GM08714 (cell line): ENCODE measurements at regions not wholly inside any gene's neighbourhood (a gene's known extent, or its start where the extent isn't known, plus 50 kb on each side); places are given as distances from the start of the nearest gene placed in this dataset.
"Not testable (repeated sequence)": the region's sequence is repeated elsewhere in the genome, so short reads cannot be mapped to it uniquely, and the experiment has no call there.

Experiments
- H3K4me3 ChIP-seq: fragments of 200-500 bp; sonication (Bioruptor generic); 2 replicates; pipeline ENCODE4 v1.5.1; 2014; ENCODE audit warnings: mild to moderate bottlenecking, low read length, inconsistent platforms
- ZNF274 ChIP-seq: IDR thresholded peaks from 2 replicates; pipeline ENCODE4 v1.6.1; 2012; ENCODE audit warnings: mild to moderate bottlenecking, low read depth, low read length

DNA sequence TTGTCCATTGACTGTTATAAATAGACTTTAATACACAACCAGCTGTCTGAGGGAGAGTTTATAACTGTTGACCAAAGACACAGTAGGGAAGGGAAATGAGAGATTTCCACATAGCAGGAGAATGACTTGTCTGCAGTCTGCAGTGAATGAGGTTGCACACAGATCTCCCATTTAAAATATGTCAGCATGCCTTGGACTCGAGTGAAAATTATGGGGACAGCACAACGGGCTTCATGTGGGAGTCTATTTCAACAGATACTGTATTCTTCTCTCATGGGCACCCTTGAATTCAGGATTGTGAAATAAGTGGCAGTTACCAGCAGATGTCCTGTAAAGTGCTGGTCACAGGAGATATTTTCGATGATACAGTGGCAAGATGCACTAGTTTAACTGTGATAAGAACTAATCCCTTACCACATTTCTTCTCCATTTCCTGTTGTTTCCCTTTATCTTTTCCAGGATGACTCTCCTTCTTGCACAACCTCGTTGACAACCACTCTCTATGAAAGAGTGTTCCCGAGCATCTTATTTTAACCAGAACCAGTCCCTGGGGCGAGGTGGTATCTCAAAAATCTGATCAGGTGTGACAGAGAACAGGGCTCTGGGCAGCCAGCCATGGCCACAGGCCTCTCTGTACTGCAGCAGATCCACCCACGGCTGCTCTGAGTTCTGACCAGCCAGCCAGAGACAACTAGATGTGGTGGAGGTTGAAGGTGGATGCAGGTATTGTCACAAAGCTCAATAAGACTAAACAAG is 51.5 kb upstream of the MAP3K1 start:
- TF ChIP-seq ZNF274: no peak
- no peak overlapping the region for H3K4me3 ChIP-seq

DNA sequence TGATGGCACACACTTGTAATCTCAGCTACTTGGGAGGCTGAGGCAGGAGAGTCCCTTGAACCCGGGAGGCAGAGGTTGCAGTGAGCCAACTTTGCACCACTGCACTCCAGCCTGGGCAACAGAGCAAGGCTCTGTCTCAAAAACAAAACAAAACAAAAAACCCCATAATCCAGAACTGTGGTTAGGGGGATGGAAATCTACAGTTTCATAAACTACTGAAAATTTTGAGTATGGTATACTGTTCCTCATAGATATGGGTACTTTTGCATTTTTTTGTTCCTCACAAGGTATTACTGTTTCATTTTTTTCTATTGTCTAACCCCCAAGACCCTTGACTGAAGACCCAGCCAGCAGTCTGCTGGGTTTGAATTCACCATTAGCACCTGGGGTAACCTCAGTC is 52.2 kb upstream of the MAP3K1 start:
- TF ChIP-seq ZNF274: no peak

DNA sequence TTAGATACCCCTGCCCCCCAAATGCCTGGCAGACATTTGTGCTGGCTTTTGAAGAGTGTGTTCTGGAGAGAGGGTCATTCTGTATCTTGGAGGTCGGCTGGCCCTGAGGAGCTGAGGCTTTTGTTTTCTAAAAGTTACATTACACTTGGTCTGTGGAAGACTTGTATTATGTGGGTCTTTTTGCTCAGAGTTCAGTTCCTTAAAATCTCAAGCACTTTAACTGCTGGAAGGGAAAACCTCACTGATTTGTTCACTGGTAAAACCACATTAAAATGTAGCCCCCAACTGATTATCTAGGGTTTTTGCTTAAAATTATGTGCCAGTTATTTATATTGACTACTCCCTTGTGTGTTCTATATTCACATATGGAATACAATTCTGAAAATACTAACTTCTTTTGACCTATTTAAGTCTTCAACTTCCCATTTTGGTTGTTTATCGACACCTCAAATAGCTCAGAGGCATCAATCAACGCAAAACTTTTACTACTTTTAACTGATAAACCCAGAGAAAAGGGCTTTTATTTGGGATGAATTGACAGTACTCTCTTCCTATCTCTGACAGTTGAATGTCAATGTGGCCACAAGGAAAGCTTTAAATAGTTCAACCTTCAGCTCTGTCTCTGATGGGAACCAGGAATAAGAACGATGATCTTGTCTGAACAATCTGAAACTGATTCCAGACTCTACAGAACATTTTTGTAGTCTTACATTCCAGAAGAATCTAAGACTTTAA is 54.0 kb upstream of the MAP3K1 start:
- no peak for TF ChIP-seq ZNF274
- no peak overlapping the region for H3K4me3 ChIP-seq

More for the DNA sequence above, 52.2 kb upstream of the MAP3K1 start:
- H3K4me3 ChIP-seq: no peak overlapping the region

DNA sequence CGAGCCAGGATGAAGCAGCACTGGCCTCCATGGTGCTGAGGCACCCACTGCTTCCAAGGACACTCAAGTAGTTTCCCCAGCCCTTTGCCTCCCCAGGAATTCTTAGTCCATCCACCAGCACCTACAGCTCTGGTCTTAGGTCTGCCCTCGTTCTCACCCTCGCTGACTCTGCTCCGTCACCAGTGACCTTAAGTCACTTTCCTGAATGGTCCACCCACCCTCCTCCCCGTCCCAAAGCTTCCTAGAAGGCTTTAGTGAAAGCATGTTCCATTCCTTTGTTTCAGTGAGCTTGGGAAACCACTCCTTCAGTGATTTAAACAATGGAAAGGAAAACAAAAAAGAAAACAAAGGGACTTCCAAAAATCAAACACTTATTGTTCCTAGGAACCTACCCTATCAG is 54.6 kb upstream of the MAP3K1 start:
- H3K4me3 ChIP-seq: no peak overlapping the region
- no peak for TF ChIP-seq ZNF274

DNA sequence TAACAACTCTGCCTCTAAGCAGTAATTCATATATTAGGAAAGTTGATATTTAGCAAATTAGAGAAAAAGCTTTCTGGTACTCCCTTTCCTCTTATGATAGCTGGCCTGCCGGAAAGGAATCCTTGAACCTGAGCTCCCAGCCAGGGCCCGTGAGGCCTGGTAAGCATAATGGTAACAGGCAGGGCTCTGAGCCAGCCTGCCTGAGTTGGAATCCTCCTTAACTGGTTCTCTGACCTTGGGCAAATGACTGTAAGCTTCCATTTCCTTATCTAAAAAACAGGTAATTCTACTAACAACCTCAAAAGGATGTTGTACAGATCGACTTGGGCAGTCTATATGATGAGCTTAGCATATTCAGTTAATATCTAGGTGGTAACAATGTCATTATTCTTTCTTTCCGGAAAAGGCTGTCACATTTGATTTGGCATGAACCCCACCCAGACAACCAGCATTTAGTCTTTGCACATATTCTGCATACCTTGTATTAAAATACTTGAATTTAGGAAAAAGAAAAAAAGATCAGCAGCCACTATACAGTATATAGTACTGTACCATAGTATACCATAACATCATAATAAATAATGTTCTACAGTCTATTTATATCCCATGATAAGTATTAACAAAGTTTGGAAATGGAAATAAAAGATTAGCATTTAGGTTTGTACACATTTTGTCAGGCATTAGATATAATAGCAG is 55.7 kb upstream of the MAP3K1 start:
- no peak for TF ChIP-seq ZNF274
- no peak overlapping the region for H3K4me3 ChIP-seq

DNA sequence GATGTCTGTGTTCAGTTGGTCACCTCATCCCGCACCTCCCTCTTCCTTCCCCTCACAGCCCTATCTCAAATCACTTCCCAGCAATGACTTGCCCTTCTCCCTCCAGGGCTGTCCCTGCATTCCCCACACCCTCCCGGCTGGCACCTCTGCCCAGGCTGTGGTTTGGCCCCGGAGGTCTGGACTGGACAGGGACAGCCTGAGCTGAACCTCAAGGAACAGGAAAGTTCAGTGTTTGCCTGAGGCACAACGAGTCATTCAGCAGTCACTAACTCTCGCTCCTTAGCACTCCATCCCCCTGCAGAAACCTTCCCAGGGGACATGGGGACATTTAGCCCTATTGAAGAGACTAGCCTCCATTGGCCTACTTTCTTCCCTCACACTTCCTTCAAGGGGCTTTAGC is 58.3 kb upstream of the MAP3K1 start:
- TF ChIP-seq ZNF274: no peak
- no peak overlapping the region for H3K4me3 ChIP-seq

DNA sequence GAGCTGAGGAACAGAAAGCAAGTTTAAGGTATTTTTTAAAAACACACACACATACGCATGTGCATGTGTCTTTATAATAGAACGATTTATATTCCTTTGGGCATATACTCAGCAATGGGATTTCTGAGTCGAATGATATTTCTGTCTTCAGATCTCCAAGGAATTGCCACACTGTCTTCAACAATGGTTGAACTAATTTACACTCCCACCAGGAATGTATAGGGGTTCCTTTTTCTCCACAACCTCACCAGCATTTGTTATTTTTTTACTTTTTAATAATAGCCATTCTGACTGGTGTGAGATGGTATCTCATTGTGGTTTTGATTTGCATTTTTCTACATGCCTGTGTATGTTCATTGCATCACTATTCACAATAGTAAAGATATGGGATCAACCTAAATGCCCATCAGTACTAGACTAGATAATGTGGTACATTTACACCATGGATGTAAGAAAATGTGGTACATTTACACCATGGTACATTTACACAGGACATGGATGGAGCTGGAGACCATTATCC is 60.3 kb upstream of the MAP3K1 start:
- TF ChIP-seq ZNF274: no peak
- H3K4me3 ChIP-seq: no peak overlapping the region

DNA sequence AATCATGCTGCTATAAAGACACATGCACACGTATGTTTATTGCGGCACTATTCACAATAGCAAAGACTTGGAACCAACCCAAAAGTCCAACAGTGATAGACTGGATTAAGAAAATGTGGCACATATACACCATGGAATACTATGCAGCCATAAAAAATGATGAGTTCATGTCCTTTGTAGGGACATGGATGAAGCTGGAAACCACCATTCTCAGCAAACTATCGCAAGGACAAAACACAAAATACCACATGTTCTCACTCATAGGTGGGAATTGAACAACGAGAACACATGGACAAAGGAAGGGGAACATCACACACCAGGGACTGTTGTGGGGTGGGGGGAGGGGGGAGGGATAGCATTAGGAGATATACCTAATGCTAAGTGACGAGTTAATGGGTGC is 61.8 kb upstream of the MAP3K1 start:
- H3K4me3 ChIP-seq: not testable (repeated sequence)

DNA sequence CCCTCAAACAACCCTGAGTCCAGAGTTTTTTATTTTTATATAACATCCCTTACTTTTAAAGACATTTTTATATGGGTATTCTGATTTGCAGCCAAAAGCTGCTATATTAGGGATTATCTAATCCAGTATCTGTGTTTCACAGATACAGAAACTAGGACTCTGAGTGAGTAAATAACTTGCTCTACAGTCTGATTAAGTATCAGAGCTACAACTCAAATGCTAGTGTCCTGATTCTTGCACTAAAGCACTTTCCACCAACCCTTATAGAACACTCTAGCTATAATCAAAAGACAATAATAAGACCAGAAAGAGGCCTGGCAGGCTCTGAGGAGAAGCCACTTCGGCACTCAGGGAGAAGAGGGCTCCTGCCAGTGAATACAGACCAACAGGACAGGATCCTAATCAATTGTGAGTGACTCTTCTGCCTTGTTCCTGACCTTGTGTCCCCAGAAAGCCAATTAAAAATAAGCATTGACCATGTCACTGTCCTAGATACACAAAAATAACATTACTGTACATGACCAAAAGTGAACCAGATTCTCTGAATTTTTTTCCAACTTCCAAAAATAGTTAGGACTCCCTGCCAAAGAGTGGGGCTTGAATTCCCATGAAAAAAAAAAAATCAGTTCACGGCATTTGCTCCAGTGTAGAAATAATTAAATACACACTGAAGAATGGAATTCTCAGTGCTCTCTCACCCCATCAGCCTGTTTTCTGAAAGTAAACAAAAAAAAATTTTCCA is 63.6 kb upstream of the MAP3K1 start:
- no peak for TF ChIP-seq ZNF274

DNA sequence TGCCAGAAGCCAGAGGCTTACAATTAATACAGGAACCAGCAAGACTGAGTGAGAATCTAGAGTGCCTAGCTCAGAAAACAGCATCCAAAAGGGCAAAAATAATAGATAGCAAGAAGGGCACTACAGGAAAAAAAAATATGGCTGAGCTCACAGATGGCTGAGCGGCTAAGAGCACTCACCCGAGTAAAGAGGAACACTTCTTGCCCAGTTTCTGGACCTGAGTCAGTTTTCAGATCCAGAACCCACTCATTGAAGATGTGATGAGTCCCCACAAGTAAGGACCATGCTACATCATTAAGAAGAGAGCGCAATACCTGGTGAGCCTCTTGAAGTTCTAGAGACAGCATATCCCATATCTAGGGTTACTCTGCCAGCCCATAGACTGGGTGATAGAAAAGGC is 65.5 kb upstream of the MAP3K1 start:
- TF ChIP-seq ZNF274: no peak

More for the DNA sequence above, 63.6 kb upstream of the MAP3K1 start:
- H3K4me3 ChIP-seq: no peak overlapping the region

DNA sequence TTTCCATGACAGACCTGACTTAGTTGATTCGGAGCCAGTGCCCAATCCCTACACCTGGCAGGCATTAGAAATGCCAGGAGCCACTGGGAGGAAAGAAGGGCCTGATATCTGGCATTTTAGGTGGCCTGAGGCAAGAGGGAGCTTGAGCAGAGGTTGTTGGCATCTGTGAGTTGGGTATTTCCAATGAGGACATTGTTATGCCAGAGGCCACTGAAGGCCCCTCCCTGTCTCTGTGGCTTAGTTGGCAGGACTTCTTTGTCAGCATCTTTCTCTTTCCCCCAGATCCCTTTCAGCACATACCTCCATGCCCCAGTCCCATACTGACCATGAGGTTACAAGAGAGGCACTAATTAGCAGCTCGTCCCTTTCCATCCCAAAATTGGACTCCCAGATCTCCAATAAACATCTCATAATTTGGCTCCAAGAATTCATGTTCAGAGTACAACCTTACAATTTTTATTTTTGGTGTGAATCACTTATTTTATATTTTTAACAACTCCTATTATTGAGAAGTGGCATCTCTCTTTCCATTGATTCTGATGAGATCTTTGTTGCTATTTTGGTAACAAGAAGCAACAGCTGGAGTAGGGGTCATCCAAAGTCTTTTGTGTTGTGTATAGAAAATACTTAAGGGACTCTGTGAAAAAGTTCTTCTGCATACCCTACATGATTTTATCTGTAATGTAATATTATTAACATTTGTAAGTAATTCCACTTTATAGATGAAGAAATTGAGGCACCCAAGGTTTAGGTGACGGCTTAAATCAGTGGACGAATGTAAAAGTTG is 68.6 kb upstream of the MAP3K1 start:
- no peak overlapping the region for H3K4me3 ChIP-seq
- TF ChIP-seq ZNF274: no peak

More for the DNA sequence above, 65.5 kb upstream of the MAP3K1 start:
- no peak overlapping the region for H3K4me3 ChIP-seq

DNA sequence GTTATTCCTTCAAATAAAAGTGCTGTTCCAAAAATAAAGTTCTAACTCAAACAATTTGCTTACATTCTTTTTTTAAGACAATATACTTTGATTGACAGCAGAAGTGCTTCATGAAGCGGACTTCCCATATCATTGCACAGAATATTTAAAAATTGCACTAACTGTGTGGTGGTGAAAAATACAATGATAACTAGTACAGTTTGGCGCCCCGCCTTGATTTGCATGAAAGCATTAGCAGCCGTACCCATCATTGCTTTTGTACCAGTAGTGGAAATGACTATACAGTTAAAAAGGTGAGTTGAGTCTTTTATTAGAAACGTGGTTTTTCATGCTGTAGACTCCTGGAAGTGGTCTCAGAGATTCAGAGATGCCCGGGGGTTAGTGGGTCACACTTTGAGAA is 69.5 kb upstream of the MAP3K1 start:
- TF ChIP-seq ZNF274: no peak
- H3K4me3 ChIP-seq: no peak overlapping the region

DNA sequence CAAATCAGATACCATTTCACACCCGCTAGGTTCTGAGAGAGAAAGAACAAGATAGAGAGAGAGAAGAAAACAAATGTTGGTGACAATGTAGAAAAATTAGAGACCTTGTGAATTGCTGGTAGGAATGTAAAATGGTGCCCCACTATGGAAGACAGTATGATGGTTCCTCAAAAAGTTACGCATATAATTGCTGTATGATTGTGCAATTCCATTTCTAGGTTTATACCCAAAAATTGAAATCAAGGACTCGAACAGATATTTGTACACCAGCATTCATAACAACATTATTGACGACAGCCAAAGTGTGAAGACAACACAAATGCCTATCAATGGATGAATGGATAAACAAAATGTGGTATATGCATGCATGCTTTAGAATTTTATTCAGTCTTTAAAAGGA is 74.5 kb upstream of the MAP3K1 start:
- no peak for TF ChIP-seq ZNF274
- H3K4me3 ChIP-seq: no peak overlapping the region
